Lower leg skin (tissue), 4 donors: ENCODE measurements at regions not wholly inside any gene's neighbourhood (a gene's known extent, or its start where the extent isn't known, plus 50 kb on each side); places are given as distances from the start of the nearest gene placed in this dataset.

ENCODE experiments used
- DNase-seq, 2 donors: peaks; one replicate each; pipeline ENCODE4 v3.0.0-alpha.2; 2019; ENCODE audit warnings: low spot score in 2 of 2
- H3K4me3 ChIP-seq: fragments of 200-600 bp; sonication (generic); 2 replicates; pipeline ENCODE4 v1.5.1; 2017; ENCODE audit warnings: mild to moderate bottlenecking, low read depth; ENCODE audit not compliant: poor library complexity, severe bottlenecking
- POLR2A ChIP-seq, 2 donors: fragments of 450-650 bp; IDR thresholded peaks; one replicate each; pipeline ENCODE4 v1.6.1; 2016 to 2017; ENCODE audit warnings: antibody characterized with exemption in 2 of 2, mild to moderate bottlenecking in 1 of 2, moderate library complexity in 1 of 2
- WGBS, 2 donors: methylation state at CpG; one replicate each; pipeline ENCODE4 v1.1.5; 2018; 5-methylcytosine and 5-hydroxymethylcytosine counted together
- intact Hi-C: fragments of 100-400 bp; cut with DNase I; formaldehyde crosslinking; loops from one replicate; pipeline ENCODE4 v1.15.0; 2023; ENCODE audit warnings: low total_unique reads
- TF ChIP-seq, protein P1 (sequence below), 3 donors: fragments of 450-650 bp; IDR thresholded peaks; one replicate each; pipeline ENCODE4 v1.5.1; 2016; ENCODE audit warnings: antibody characterized with exemption in 3 of 3, mild to moderate bottlenecking in 3 of 3, moderate library complexity in 2 of 3

DNA sequence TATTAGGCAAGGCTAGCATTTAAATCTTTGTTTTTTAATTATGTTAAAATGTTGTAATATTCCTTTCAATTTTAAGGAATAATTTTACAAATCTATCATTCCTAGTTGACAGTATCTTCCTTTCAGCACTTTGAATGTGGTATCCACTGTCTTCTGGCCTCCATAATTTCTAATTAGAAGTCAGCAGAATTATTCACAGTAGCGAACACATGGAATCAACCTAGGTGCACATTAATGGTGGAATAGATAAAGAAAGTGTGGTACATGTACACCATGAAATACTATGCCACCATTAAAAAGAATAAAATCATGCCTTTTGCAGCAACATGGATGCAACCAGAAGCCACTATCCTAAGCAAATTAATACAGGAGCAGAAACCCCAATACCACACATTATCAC, 1887.8 kb downstream of the PCDH7 start:
- TF ChIP-seq, protein P1, sequence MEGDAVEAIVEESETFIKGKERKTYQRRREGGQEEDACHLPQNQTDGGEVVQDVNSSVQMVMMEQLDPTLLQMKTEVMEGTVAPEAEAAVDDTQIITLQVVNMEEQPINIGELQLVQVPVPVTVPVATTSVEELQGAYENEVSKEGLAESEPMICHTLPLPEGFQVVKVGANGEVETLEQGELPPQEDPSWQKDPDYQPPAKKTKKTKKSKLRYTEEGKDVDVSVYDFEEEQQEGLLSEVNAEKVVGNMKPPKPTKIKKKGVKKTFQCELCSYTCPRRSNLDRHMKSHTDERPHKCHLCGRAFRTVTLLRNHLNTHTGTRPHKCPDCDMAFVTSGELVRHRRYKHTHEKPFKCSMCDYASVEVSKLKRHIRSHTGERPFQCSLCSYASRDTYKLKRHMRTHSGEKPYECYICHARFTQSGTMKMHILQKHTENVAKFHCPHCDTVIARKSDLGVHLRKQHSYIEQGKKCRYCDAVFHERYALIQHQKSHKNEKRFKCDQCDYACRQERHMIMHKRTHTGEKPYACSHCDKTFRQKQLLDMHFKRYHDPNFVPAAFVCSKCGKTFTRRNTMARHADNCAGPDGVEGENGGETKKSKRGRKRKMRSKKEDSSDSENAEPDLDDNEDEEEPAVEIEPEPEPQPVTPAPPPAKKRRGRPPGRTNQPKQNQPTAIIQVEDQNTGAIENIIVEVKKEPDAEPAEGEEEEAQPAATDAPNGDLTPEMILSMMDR (IDR thresholded peaks at IDR 0.05): no peak
- no peak for TF ChIP-seq POLR2A (IDR thresholded peaks at IDR 0.05)
- H3K4me3 ChIP-seq: no peak overlapping the region
- intact Hi-C loops: no loop called here
- 93 to 94% methylated on average over 1 of the region's 1 CpG for WGBS, 2 donors
- DNase-seq: no peak

DNA sequence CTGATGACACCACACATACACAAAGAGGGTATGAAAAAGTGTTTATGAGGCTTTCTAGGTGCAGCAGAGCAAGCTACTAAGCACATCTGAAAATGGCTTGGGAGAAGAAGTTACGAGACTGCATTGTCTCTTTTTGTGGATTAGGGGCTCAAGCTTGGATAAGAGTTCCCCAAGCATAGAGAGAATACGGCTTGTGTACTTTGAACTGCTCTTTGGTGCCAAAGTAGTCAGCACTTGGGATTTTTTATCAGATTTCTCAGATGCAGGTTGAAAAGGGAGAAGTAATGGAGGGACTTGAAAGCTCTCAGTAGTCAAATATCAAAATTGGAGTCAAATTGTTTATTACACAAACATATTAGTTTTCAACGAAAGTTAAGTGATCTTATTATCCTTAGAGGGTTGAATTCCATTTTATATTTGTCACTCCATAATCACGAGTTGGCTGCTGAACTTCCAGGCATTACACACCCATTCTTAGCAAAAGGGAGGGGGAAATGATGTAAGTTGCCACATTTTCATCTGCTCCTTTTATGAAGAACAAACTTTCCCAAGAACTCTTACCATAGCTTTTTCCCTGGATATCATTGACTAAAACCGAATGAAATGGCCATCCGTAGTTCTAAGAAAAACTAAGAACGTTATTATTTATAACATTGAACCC, 1904.9 kb downstream of the PCDH7 start:
- no peak overlapping the region for H3K4me3 ChIP-seq
- DNase-seq: no peak
- intact Hi-C loops: no loop called here
- 63% methylated on average over 7 of the region's 7 CpGs for WGBS, 2 donors
- TF ChIP-seq, protein P1 (IDR thresholded peaks at IDR 0.05): no peak
- TF ChIP-seq POLR2A (IDR thresholded peaks at IDR 0.05): no peak

DNA sequence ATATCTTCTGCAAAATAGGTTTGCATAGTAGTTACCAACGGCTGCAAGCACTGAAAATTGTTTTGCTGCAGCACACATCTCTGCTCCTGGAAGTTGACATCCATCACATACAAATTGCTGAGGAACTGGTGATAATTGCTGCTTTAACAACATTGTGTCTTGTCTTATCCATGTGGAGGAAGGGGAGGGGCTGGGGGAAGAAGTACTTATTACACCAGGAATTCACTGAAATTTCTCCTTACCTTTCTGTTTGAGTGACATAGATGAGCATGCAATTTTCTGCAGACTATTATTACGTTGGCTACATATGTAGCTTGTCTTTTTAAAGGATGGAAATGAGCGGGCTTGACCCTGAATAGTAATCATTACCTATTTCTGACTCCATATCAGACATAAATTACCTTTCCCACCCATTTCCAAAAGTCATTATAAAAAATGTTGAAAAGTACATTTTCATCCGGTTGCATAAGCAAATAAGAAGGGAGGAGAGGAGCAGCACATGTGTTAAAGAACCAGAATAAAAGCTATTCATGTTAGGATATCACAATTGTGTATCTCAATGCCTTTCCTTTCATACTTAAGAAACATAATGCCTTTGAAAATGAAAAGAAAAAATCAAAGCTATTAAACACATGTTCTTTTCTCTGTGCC, 1905.6 kb downstream of the PCDH7 start:
- intact Hi-C loops: no loop called here
- no peak overlapping the region for H3K4me3 ChIP-seq
- WGBS, 2 donors: 67 to 72% methylated on average over 4 of the region's 4 CpGs
- TF ChIP-seq, protein P1 (IDR thresholded peaks at IDR 0.05): no peak
- no peak for DNase-seq

DNA sequence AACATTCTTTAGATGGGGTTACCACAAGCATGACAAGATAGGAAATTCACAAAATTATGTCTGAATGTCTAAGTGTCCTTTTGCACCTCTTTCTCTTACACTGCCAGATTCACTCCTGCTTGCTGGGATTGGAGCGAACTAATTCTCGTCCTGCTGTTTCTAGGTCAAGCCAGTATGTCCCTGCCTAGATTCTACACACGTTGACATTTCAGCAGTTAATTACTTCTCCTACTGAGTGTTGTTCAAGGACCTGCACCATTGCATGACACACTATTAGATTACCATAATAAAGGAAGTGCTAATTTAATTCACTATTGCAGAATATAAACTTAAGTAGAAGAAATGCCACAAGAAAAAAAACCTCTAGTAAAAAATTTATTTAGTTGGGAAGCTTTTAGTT, 1911.7 kb downstream of the PCDH7 start:
- no peak overlapping the region for H3K4me3 ChIP-seq
- DNase-seq: no peak
- intact Hi-C loops: no loop called here
- no peak for TF ChIP-seq POLR2A (IDR thresholded peaks at IDR 0.05)
- TF ChIP-seq, protein P1 (IDR thresholded peaks at IDR 0.05): no peak
- 73 to 74% methylated on average over 3 of the region's 3 CpGs for WGBS, 2 donors

DNA sequence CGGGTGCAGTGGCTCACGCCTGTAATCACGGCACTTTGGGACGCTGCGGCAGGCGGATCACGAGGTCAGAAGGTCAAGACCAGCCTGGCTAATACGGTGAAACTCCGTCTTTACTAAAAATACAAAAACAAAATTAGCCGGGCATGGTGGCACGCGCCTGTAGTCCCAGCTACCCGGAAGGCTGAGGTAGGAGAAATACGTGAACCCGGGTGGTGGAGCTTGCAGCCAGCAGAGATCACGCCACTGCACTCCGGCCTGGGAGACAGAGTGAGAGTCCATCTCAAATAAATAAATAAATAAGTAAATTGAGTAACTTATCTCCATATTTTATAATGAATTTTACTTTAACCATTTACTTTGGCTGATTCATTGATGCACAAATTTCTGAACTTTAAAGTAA, 1913.3 kb downstream of the PCDH7 start:
- intact Hi-C loops: no loop called here
- no peak overlapping the region for H3K4me3 ChIP-seq
- no peak for DNase-seq
- no peak for TF ChIP-seq POLR2A (IDR thresholded peaks at IDR 0.05)
- TF ChIP-seq, protein P1 (IDR thresholded peaks at IDR 0.05): no peak
- 87 to 95% methylated on average over 17 of the region's 17 CpGs for WGBS, 2 donors

DNA sequence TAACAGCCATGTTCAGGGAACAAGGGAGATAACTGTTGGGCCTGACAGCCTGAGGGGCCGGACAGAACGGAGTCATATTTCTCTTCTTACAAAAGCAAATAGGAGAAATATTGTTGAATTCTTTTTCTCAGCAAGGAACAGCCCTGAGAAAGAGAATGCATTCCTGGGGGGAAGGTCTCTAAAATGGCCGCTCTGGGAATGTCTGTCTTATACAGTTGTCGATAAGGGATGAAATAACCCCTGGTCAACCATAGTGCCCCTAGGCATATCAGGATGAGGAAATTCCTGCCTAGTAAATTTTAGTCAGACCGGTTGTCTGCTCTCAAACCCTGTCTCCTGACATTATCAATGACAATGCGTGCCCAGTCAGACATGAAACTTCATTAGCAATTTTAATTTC, 1925.5 kb downstream of the PCDH7 start:
- WGBS, 2 donors: 89 to 94% methylated on average over 6 of the region's 6 CpGs
- TF ChIP-seq POLR2A (IDR thresholded peaks at IDR 0.05): no peak
- TF ChIP-seq, protein P1 (IDR thresholded peaks at IDR 0.05): no peak
- H3K4me3 ChIP-seq: no peak overlapping the region
- intact Hi-C loops: no loop called here
- DNase-seq: no peak
